ENCODE measurements at regions not wholly inside any gene's neighbourhood (a gene's known extent, or its start where the extent isn't known, plus 50 kb on each side); places are given as distances from the start of the nearest gene placed in this dataset.

- Histone ChIP-seq H3K4me3 (no peak overlapping the region), H3K9me3 (no peaks in the 10 kb centered on the region), H3K27ac (no peak overlapping the region), H3K4me1 (no peaks in the 10 kb centered on the region), H3K27me3 (peaks cover under 1 to 10% (median 6%) of the 10 kb centered on the region in 3 donors), H3K36me3 (no peaks in the 10 kb centered on the region)
- intact Hi-C loops (cut with DNase I; ENCODE audit: low total_unique reads): no loop called here
- ATAC-seq: no peak
- TF ChIP-seq CTCF (IDR thresholded peaks at IDR 0.05 in 4 of 5, conservative IDR thresholded peaks at IDR 0.05 in 1 of 5) (no peak), POLR2A (IDR thresholded peaks at IDR 0.05) (no peak)
- in situ Hi-C loops (cut with MboI; ENCODE audit: low sequenced_read_pairs in 4 of 4): no loop called here
- no peak for DNase-seq
These were observed 164.7 kb downstream of the OLFM1 start for GRCh38 chr9:135251996-135252760.

- H3K4me3 ChIP-seq: no peak overlapping the region
- no peak overlapping the region for H3K27ac ChIP-seq
- H3K36me3 ChIP-seq: no peaks in the 10 kb centered on the region
- peaks cover 4 to 13% (median 10%) of the 10 kb centered on the region in 3 donors for H3K27me3 ChIP-seq
- ATAC-seq: no peak
- intact Hi-C loops (cut with DNase I; ENCODE audit: low total_unique reads): no loop called here
- TF ChIP-seq POLR2A (IDR thresholded peaks at IDR 0.05): no peak
- TF ChIP-seq CTCF (IDR thresholded peaks at IDR 0.05 in 4 of 5, conservative IDR thresholded peaks at IDR 0.05 in 1 of 5): no peak
- in situ Hi-C loops (cut with MboI; ENCODE audit: low sequenced_read_pairs in 4 of 4): no loop called here
- H3K4me1 ChIP-seq: no peaks in the 10 kb centered on the region
- H3K9me3 ChIP-seq: no peaks in the 10 kb centered on the region
- DNase-seq: no peak
These were observed 165.5 kb downstream of the OLFM1 start for GRCh38 chr9:135252980-135253304.

- in situ Hi-C loops (cut with MboI; ENCODE audit: low sequenced_read_pairs in 4 of 4): no loop called here
- DNase-seq: no peak
- H3K36me3 ChIP-seq: no peaks in the 10 kb centered on the region
- intact Hi-C loops (cut with DNase I; ENCODE audit: low total_unique reads): no loop called here
- H3K27ac ChIP-seq: no peak overlapping the region
- ATAC-seq: no peak
- H3K9me3 ChIP-seq: no peaks in the 10 kb centered on the region
- peaks cover 4 to 14% (median 10%) of the 10 kb centered on the region in 3 donors for H3K27me3 ChIP-seq
- no peak overlapping the region for H3K4me3 ChIP-seq
- TF ChIP-seq CTCF (IDR thresholded peaks at IDR 0.05 in 4 of 5, conservative IDR thresholded peaks at IDR 0.05 in 1 of 5): no peak
- no peak for TF ChIP-seq POLR2A (IDR thresholded peaks at IDR 0.05)
- no peaks in the 10 kb centered on the region for H3K4me1 ChIP-seq
These were observed 166.0 kb downstream of the OLFM1 start for GRCh38 chr9:135253305-135254004.

- Histone ChIP-seq H3K4me3 (no peak overlapping the region), H3K4me1 (no peaks in the 10 kb centered on the region), H3K27ac (no peak overlapping the region), H3K9me3 (no peaks in the 10 kb centered on the region), H3K36me3 (no peaks in the 10 kb centered on the region), H3K27me3 (peaks cover 4 to 11% (median 10%) of the 10 kb centered on the region in 3 donors)
- TF ChIP-seq POLR2A (IDR thresholded peaks at IDR 0.05): no peak
- no peak for TF ChIP-seq CTCF (IDR thresholded peaks at IDR 0.05 in 4 of 5, conservative IDR thresholded peaks at IDR 0.05 in 1 of 5)
- DNase-seq (no peak), ATAC-seq (no peak)
- intact Hi-C loops (cut with DNase I; ENCODE audit: low total_unique reads): no loop called here
- in situ Hi-C loops (cut with MboI; ENCODE audit: low sequenced_read_pairs in 4 of 4): no loop called here
These were observed 166.9 kb downstream of the OLFM1 start for GRCh38 chr9:135254176-135255032.

All from gastrocnemius medialis (tissue), 4 donors.